AG09309 (cell line): ENCODE measurements at regions not wholly inside any gene's neighbourhood (a gene's known extent, or its start where the extent isn't known, plus 50 kb on each side); places are given as distances from the start of the nearest gene placed in this dataset.

Experiments used
- DNase-seq: peaks from one replicate; pipeline ENCODE4 v3.0.0-alpha.2; 2010; ENCODE audit warnings: low read depth
- H3K4me3 ChIP-seq: 2 replicates; pipeline ENCODE4 v1.5.1; 2011; ENCODE audit warnings: mild to moderate bottlenecking, low read depth, low read length, moderate library complexity; ENCODE audit not compliant: control insufficient read depth
- TF ChIP-seq, protein P1 (sequence below): IDR thresholded peaks from 2 replicates; pipeline ENCODE4 v1.5.1; 2011; ENCODE audit warnings: mild to moderate bottlenecking, low read depth, low read length, inconsistent platforms; ENCODE audit not compliant: insufficient read depth, control insufficient read depth; ENCODE audit errors: missing control alignments

DNA sequence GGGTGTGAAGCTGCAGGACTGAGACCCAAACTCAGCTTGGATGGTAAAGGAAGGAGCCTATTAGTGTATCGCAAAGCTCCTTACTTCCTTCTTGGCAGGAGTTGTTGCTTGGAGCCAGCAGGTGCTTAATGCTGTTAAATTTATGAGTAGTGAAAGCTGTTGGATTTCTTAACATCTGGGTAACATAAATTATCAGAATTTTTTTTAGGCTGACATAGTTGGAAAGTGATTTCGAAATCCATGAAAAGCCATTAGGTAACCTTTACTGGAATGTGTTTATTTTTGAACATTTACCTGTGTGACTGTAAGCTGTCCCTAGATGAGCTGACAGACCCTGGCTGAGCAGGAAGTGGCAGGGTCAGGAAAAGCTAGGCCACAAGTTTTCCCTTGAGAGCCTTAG lies 470.4 kb upstream of the SLC35B3 start:
- DNase-seq, result no peak
- no peak overlapping the region for H3K4me3 ChIP-seq
- TF ChIP-seq, protein P1, sequence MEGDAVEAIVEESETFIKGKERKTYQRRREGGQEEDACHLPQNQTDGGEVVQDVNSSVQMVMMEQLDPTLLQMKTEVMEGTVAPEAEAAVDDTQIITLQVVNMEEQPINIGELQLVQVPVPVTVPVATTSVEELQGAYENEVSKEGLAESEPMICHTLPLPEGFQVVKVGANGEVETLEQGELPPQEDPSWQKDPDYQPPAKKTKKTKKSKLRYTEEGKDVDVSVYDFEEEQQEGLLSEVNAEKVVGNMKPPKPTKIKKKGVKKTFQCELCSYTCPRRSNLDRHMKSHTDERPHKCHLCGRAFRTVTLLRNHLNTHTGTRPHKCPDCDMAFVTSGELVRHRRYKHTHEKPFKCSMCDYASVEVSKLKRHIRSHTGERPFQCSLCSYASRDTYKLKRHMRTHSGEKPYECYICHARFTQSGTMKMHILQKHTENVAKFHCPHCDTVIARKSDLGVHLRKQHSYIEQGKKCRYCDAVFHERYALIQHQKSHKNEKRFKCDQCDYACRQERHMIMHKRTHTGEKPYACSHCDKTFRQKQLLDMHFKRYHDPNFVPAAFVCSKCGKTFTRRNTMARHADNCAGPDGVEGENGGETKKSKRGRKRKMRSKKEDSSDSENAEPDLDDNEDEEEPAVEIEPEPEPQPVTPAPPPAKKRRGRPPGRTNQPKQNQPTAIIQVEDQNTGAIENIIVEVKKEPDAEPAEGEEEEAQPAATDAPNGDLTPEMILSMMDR, result no peak

DNA sequence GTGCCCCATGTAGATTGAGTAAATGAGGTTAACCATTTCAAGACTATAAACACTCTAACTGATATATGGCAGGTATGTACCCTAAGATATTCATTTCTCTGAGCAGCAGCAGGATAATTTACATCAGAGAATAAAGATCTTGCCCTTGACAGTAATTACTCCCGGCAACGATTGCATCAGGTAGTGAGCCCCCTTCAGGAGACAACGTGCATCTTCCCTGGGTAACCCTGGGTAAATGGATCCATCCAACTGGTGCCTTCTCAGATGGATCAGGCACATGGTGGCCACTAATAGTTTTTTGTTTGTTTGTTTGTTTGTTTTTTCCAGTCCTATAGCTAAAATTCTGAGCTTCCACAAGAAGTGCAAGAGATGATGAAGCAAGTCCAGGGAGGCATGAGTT lies 469.4 kb upstream of the SLC35B3 start:
- DNase-seq, result no peak
- no peak overlapping the region for H3K4me3 ChIP-seq
- TF ChIP-seq, protein P1, result no peak

GRCh38 chr6:8900056-8900455 lies 464.7 kb upstream of the SLC35B3 start:
- TF ChIP-seq, protein P1, result no peak
- no peak for DNase-seq
- H3K4me3 ChIP-seq, result no peak overlapping the region

DNA sequence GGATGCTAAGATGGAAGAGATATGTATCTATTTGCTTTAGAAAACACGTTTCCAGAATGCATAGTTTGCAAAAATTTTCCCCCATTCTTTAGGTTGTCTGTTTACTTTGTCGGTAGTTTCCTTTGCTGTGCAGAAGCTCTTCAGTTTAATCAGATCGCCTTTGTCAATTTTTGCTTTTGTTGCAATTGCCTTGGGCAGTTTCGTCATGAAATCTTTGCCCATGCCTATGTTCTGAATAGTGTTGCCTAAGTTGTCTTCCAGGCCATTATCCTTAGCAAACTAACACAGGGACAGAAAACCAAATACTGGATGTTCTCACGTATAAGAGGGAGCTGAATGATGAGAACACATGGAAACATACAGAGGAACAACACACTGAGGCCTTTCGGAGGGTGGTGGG lies 454.2 kb upstream of the SLC35B3 start:
- no peak overlapping the region for H3K4me3 ChIP-seq
- TF ChIP-seq, protein P1, result no peak
- DNase-seq, result no peak

DNA sequence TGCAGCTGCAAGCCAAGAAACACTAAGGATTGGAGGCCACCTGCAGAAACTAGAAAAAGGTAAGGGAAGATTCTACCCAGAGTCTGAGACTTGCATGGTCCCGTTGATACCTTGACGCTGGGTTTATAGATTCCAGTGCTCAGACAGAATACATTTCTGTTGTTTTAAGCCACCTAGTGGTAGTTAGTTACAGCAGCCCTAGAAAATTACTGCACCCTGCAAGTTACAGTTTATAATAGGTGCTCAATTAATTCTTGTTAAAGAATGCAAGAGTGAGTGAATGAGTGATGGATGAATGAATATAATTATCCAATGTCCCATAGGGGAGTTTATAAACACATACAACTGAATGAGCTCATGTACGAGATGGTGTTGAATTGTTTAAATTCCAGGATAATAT lies 453.1 kb upstream of the SLC35B3 start:
- TF ChIP-seq, protein P1, result no peak
- DNase-seq, result no peak
- no peak overlapping the region for H3K4me3 ChIP-seq

- no peak overlapping the region for H3K4me3 ChIP-seq
- no peak for DNase-seq
- TF ChIP-seq, protein P1, result no peak
Observed at GRCh38 chr6:8881663-8882062, 446.3 kb upstream of the SLC35B3 start.

GRCh38 chr6:8879334-8879733 lies 444.0 kb upstream of the SLC35B3 start:
- TF ChIP-seq, protein P1, result no peak
- H3K4me3 ChIP-seq, result no peak overlapping the region
- no peak for DNase-seq
